Activated CD8-positive, alpha-beta T cell treated with anti-CD3 and anti-CD28 coated beads for 36 hours (primary cell): ENCODE measurements at regions not wholly inside any gene's neighbourhood (a gene's known extent, or its start where the extent isn't known, plus 50 kb on each side); places are given as distances from the start of the nearest gene placed in this dataset.

Source experiments
- ATAC-seq: fragments of 200-7000 bp; cut with Tn5 transposase; one replicate; pipeline ENCODE4 v1.10.0; 2021; ENCODE audit warnings: mild to moderate bottlenecking, moderate library complexity
- CTCF ChIA-PET: fragments of 350-600 bp; sonication (Branson Sonifier 250); formaldehyde crosslinking; loops from one replicate; lab custom pipeline; 2021; ENCODE audit warnings: antibody characterized with exemption; lab: Charles Lee
- POLR2A ChIA-PET: fragments of 350-600 bp; sonication (Branson Sonifier 250); formaldehyde crosslinking; loops from one replicate; lab custom pipeline; 2021; ENCODE audit warnings: antibody characterized with exemption; lab: Charles Lee
- DNase-seq: peaks from one replicate; pipeline ENCODE4 v3.0.0-alpha.2; 2020
- H3K27ac Mint-ChIP-seq: one replicate; pipeline ENCODE4 v1.8.0; 2021; ENCODE audit warnings: mild to moderate bottlenecking, mixed read lengths
- H3K27me3 Mint-ChIP-seq: one replicate; pipeline ENCODE4 v1.8.0; 2021; ENCODE audit warnings: mixed read lengths
- H3K36me3 Mint-ChIP-seq: one replicate; pipeline ENCODE4 v1.8.0; 2021; ENCODE audit warnings: low read depth, mixed read lengths
- H3K4me1 Mint-ChIP-seq: one replicate; pipeline ENCODE4 v1.8.0; 2021; ENCODE audit warnings: low read depth, mixed read lengths
- H3K4me3 Mint-ChIP-seq: one replicate; pipeline ENCODE4 v1.8.0; 2021; ENCODE audit warnings: mild to moderate bottlenecking, moderate library complexity, mixed read lengths
- H3K9me3 Mint-ChIP-seq: one replicate; pipeline ENCODE4 v1.8.0; 2021; ENCODE audit warnings: mixed read lengths
- CTCF ChIP-seq: fragments of 200-600 bp; IDR thresholded peaks from one replicate; pipeline ENCODE4 v1.8.0; 2022; ENCODE audit warnings: antibody characterized with exemption, mild to moderate bottlenecking
- intact Hi-C: fragments of 100-400 bp; cut with micrococcal nuclease; formaldehyde crosslinking; loops from one replicate; pipeline ENCODE4 v1.10.0; 2022

- no peak for DNase-seq
- Mint-ChIP-seq H3K4me3 (no peak overlapping the region), H3K27me3 (no peaks in the 10 kb centered on the region), H3K4me1 (no peaks in the 10 kb centered on the region), H3K27ac (no peak overlapping the region), H3K9me3 (peaks cover 12% of the 10 kb centered on the region), H3K36me3 (no peaks in the 10 kb centered on the region)
- TF ChIP-seq CTCF, result no peak
- no peak for ATAC-seq
- ChIA-PET POLR2A (no interaction called here), CTCF (no interaction called here)
- intact Hi-C loops, result no loop called here
Measured at GRCh38 chr16:62966626-62967025, 930.4 kb upstream of the CDH8 start.

GRCh38 chr16:62965831-62966230 lies 929.6 kb upstream of the CDH8 start:
- POLR2A ChIA-PET, result no interaction called here
- intact Hi-C loops, result no loop called here
- no peaks in the 10 kb centered on the region for H3K36me3 Mint-ChIP-seq
- H3K4me3 Mint-ChIP-seq, result no peak overlapping the region
- no peak for ATAC-seq
- H3K4me1 Mint-ChIP-seq, result no peaks in the 10 kb centered on the region
- H3K27me3 Mint-ChIP-seq, result no peaks in the 10 kb centered on the region
- TF ChIP-seq CTCF, result no peak
- no peak overlapping the region for H3K27ac Mint-ChIP-seq
- peaks cover 12% of the 10 kb centered on the region for H3K9me3 Mint-ChIP-seq
- CTCF ChIA-PET, result no interaction called here
- no peak for DNase-seq

- no peak overlapping the region for H3K4me3 Mint-ChIP-seq
- H3K36me3 Mint-ChIP-seq, result no peaks in the 10 kb centered on the region
- ChIA-PET POLR2A (no interaction called here), CTCF (no interaction called here)
- intact Hi-C loops, result no loop called here
- no peak overlapping the region for H3K27ac Mint-ChIP-seq
- peaks cover 16% of the 10 kb centered on the region for H3K9me3 Mint-ChIP-seq
- H3K4me1 Mint-ChIP-seq, result no peaks in the 10 kb centered on the region
- no peak for ATAC-seq
- TF ChIP-seq CTCF, result no peak
- no peaks in the 10 kb centered on the region for H3K27me3 Mint-ChIP-seq
- no peak for DNase-seq
Measured at GRCh38 chr16:62963846-62964245, 927.6 kb upstream of the CDH8 start.

- peaks cover 16% of the 10 kb centered on the region for H3K9me3 Mint-ChIP-seq
- no peak for TF ChIP-seq CTCF
- H3K36me3 Mint-ChIP-seq, result no peaks in the 10 kb centered on the region
- POLR2A ChIA-PET, result no interaction called here
- DNase-seq (no peak), ATAC-seq (no peak)
- H3K4me1 Mint-ChIP-seq, result no peaks in the 10 kb centered on the region
- CTCF ChIA-PET, result no interaction called here
- intact Hi-C loops, result no loop called here
- no peak overlapping the region for H3K27ac Mint-ChIP-seq
- no peaks in the 10 kb centered on the region for H3K27me3 Mint-ChIP-seq
- H3K4me3 Mint-ChIP-seq, result no peak overlapping the region
Measured at GRCh38 chr16:62955033-62955349, 918.8 kb upstream of the CDH8 start.

GRCh38 chr16:62954144-62955032 lies 918.1 kb upstream of the CDH8 start:
- Mint-ChIP-seq H3K9me3 (peaks cover 12% of the 10 kb centered on the region), H3K4me3 (no peak overlapping the region), H3K36me3 (no peaks in the 10 kb centered on the region), H3K27me3 (no peaks in the 10 kb centered on the region), H3K27ac (no peak overlapping the region), H3K4me1 (no peaks in the 10 kb centered on the region)
- TF ChIP-seq CTCF, result no peak
- ChIA-PET POLR2A (no interaction called here), CTCF (no interaction called here)
- ATAC-seq, result no peak
- no peak for DNase-seq
- intact Hi-C loops, result no loop called here
